IMR-90 (cell line): ENCODE measurements at regions not wholly inside any gene's neighbourhood (a gene's known extent, or its start where the extent isn't known, plus 50 kb on each side); places are given as distances from the start of the nearest gene placed in this dataset.

Source experiments
- ATAC-seq: fragments of 200-7000 bp; cut with Tn5 transposase; 2 replicates; pipeline ENCODE4 v1.9.1; 2020; ENCODE audit warnings: low read depth, mild to moderate bottlenecking, moderate library complexity
- BruUV-seq: library from RNA; stranded (reverse); fragments of 400-500 nt; replicated peaks from 2 replicates; lab custom pipeline; 2021; lab: Mats Ljungman, UMichigan
- CTCF ChIA-PET: fragments of 300-600 bp; formaldehyde crosslinking; extraction: SDS; loops from one replicate; lab custom pipeline; 2021; ENCODE audit warnings: antibody characterized with exemption; lab: Yijun Ruan, JAX
- POLR2A ChIA-PET: fragments of 300-600 bp; sonication (Branson Sonifier 250); formaldehyde crosslinking; loops from one replicate; lab custom pipeline; 2022; ENCODE audit warnings: antibody characterized with exemption; ENCODE audit not compliant: unreplicated experiment; lab: Charles Lee
- DNase-seq: peaks from one replicate; pipeline ENCODE4 v3.0.0; 2013
- H2AFZ ChIP-seq: replicated peaks from 2 replicates; pipeline ENCODE3; 2013; ENCODE audit warnings: low read length, mild to moderate bottlenecking; ENCODE audit not compliant: poor library complexity
- H2AK5ac ChIP-seq: 2 replicates; pipeline ENCODE4 v1.6.1; 2013; ENCODE audit warnings: low read depth, low read length, inconsistent platforms
- H2AK9ac ChIP-seq: replicated peaks from 2 replicates; pipeline ENCODE3; 2013; ENCODE audit warnings: mild to moderate bottlenecking, low read depth, low read length, moderate library complexity; ENCODE audit not compliant: poor library complexity
- H2BK120ac ChIP-seq: 2 replicates; pipeline ENCODE4 v1.6.1; 2013; ENCODE audit warnings: low read depth, low read length, inconsistent platforms
- H2BK15ac ChIP-seq: 3 replicates; pipeline ENCODE4 v1.6.1; 2013; ENCODE audit warnings: low read depth, low read length, inconsistent platforms
- H2BK20ac ChIP-seq: 2 replicates; pipeline ENCODE4 v1.6.1; 2013; ENCODE audit warnings: low read depth, mild to moderate bottlenecking, inconsistent platforms, low read length, moderate library complexity
- H2BK5ac ChIP-seq: 2 replicates; pipeline ENCODE4 v1.6.1; 2013; ENCODE audit warnings: mild to moderate bottlenecking, low read depth, low read length, inconsistent platforms; ENCODE audit not compliant: poor library complexity, severe bottlenecking
- H3K14ac ChIP-seq: replicated peaks from 2 replicates; pipeline ENCODE4 v1.6.1; 2013; ENCODE audit warnings: low read depth, low read length, inconsistent platforms
- H3K18ac ChIP-seq: 2 replicates; pipeline ENCODE4 v1.6.1; 2013; ENCODE audit warnings: low read depth, low read length, control low read depth
- H3K23ac ChIP-seq: 2 replicates; pipeline ENCODE4 v1.6.1; 2013; ENCODE audit warnings: low read depth, low read length, inconsistent platforms
- H3K27ac ChIP-seq: 2 replicates; pipeline ENCODE4 v1.5.1; 2013; ENCODE audit warnings: mild to moderate bottlenecking, control low read depth, low read length; ENCODE audit not compliant: insufficient read depth
- H3K27me3 ChIP-seq: 2 replicates; pipeline ENCODE4 v1.6.1; 2013; ENCODE audit warnings: low read length; ENCODE audit not compliant: control insufficient read depth, insufficient read depth
- H3K36me3 ChIP-seq: 2 replicates; pipeline ENCODE4 v1.6.1; 2013; ENCODE audit warnings: low read length, mixed read lengths; ENCODE audit not compliant: control insufficient read depth, insufficient read depth
- H3K4ac ChIP-seq: 2 replicates; pipeline ENCODE4 v1.6.1; 2013; ENCODE audit warnings: low read depth, low read length, inconsistent platforms
- H3K4me1 ChIP-seq: 2 replicates; pipeline ENCODE4 v1.6.1; 2013; ENCODE audit warnings: low read length, mixed read lengths; ENCODE audit not compliant: control insufficient read depth, insufficient read depth
- H3K4me2 ChIP-seq: 2 replicates; pipeline ENCODE4 v1.6.1; 2013; ENCODE audit warnings: low read depth, mild to moderate bottlenecking, control low read depth, low read length, moderate library complexity
- H3K4me3 ChIP-seq: 2 replicates; pipeline ENCODE4 v1.5.1; 2013; ENCODE audit warnings: low read depth, mild to moderate bottlenecking, control low read depth, low read length, moderate library complexity; ENCODE audit not compliant: insufficient read depth
- H3K56ac ChIP-seq: 2 replicates; pipeline ENCODE4 v1.6.1; 2013; ENCODE audit warnings: low read length, inconsistent platforms; ENCODE audit not compliant: insufficient read depth; ENCODE audit errors: extremely low read depth
- H3K79me1 ChIP-seq, 2 experiments: 2 replicates each; pipeline ENCODE4 v1.6.1; 2013; ENCODE audit warnings: low read length in 2 of 2, inconsistent platforms in 1 of 2, low read depth in 1 of 2
- H3K9ac ChIP-seq: 2 replicates; pipeline ENCODE4 v1.6.1; 2013; ENCODE audit warnings: low read depth, low read length, control low read depth
- H3K9me1 ChIP-seq: 2 replicates; pipeline ENCODE4 v1.6.1; 2013; ENCODE audit warnings: low read length, inconsistent platforms; ENCODE audit not compliant: insufficient read depth
- H3K9me3 ChIP-seq: 2 replicates; pipeline ENCODE4 v1.6.1; 2013; ENCODE audit warnings: low read length; ENCODE audit not compliant: control insufficient read depth, insufficient read depth
- H4K20me1 ChIP-seq: 2 replicates; pipeline ENCODE4 v1.6.1; 2013; ENCODE audit warnings: low read length, inconsistent platforms; ENCODE audit not compliant: insufficient read depth
- H4K5ac ChIP-seq: 2 replicates; pipeline ENCODE4 v1.6.1; 2013; ENCODE audit warnings: mild to moderate bottlenecking, low read depth, low read length, control low read depth
- H4K8ac ChIP-seq, 2 experiments: 2 replicates each; pipeline ENCODE4 v1.6.1; 2013; ENCODE audit warnings: low read depth in 2 of 2, low read length in 2 of 2, control low read depth in 1 of 2, inconsistent platforms in 1 of 2
- H4K91ac ChIP-seq: 2 replicates; pipeline ENCODE4 v1.6.1; 2013; ENCODE audit warnings: low read depth, low read length, inconsistent platforms; ENCODE audit not compliant: insufficient read depth
- BHLHE40 ChIP-seq: fragments of 150-350 bp; IDR thresholded peaks from 2 replicates; pipeline ENCODE4 v1.6.1; 2016; ENCODE audit warnings: mild to moderate bottlenecking, low read depth, low read length
- CEBPB ChIP-seq: IDR thresholded peaks from 2 replicates; pipeline ENCODE4 v1.6.1; 2012; ENCODE audit warnings: low read depth, low read length, improper control_type of control experiment
- CHD1 ChIP-seq: IDR thresholded peaks from 2 replicates; pipeline ENCODE4 v1.6.1; 2012; ENCODE audit warnings: low read depth, low read length, improper control_type of control experiment
- FOS ChIP-seq: fragments of 150-350 bp; IDR thresholded peaks from 2 replicates; pipeline ENCODE4 v1.6.1; 2016; ENCODE audit warnings: low read depth, low read length
- MAFK ChIP-seq: IDR thresholded peaks from 2 replicates; pipeline ENCODE4 v1.6.1; 2012; ENCODE audit warnings: low read depth, low read length, improper control_type of control experiment
- MAZ ChIP-seq: IDR thresholded peaks from 2 replicates; pipeline ENCODE4 v1.6.1; 2012; ENCODE audit warnings: low read depth, mild to moderate bottlenecking, low read length, improper control_type of control experiment, moderate library complexity, borderline replicate concordance
- MXI1 ChIP-seq: IDR thresholded peaks from 2 replicates; pipeline ENCODE4 v1.6.1; 2012; ENCODE audit warnings: low read depth, mild to moderate bottlenecking, low read length, moderate library complexity, borderline replicate concordance
- NFE2L2 ChIP-seq: fragments of 150-350 bp; IDR thresholded peaks from 2 replicates; pipeline ENCODE4 v1.6.1; 2016; ENCODE audit warnings: low read depth, mild to moderate bottlenecking, low read length
- RCOR1 ChIP-seq: IDR thresholded peaks from 2 replicates; pipeline ENCODE4 v1.6.1; 2012; ENCODE audit warnings: mild to moderate bottlenecking, low read length, improper control_type of control experiment; ENCODE audit not compliant: insufficient replicate concordance
- RFX5 ChIP-seq: IDR thresholded peaks from 2 replicates; pipeline ENCODE4 v1.8.0; 2012; ENCODE audit warnings: low read depth, mild to moderate bottlenecking, low read length, moderate library complexity
- SMC3 ChIP-seq: fragments of 150-350 bp; IDR thresholded peaks from 2 replicates; pipeline ENCODE4 v1.6.1; 2016; ENCODE audit warnings: low read depth, mild to moderate bottlenecking, antibody characterized with exemption, low read length, moderate library complexity
- WGBS, 2 experiments: methylation state at CpG; one replicate each; pipeline versions ENCODE4 v1.1.5 to v1.1.7; 2013; ENCODE audit warnings: missing lambda C conversion rate in 2 of 2; ENCODE audit not compliant: insufficient read length in 1 of 2; ENCODE audit errors: extremely low coverage in 2 of 2; 5-methylcytosine and 5-hydroxymethylcytosine counted together
- dilution Hi-C: fragments of 300-500 bp; cut with HindIII; formaldehyde crosslinking; loops from one replicate; pipeline ENCODE4 v1.14.3; 2018; ENCODE audit warnings: low sequenced_read_pairs; ENCODE audit not compliant: unreplicated experiment
- in situ Hi-C: fragments of 300-500 bp; cut with MboI; formaldehyde crosslinking; loops from 3 replicates; pipeline ENCODE4 v1.14.3; 2019; ENCODE audit warnings: low sequenced_read_pairs, inconsistent platforms, mixed read lengths
- intact Hi-C: fragments of 100-400 bp; cut with micrococcal nuclease; formaldehyde crosslinking; loops from 2 replicates; pipeline ENCODE4 v1.10.0; 2022
- TF ChIP-seq, protein P1 (sequence below): fragments of 150-350 bp; IDR thresholded peaks from 2 replicates; pipeline ENCODE4 v1.6.1; 2017; ENCODE audit warnings: mild to moderate bottlenecking, antibody characterized with exemption, low read length, low read depth
- TF ChIP-seq, protein P2 (sequence below): fragments of 150-350 bp; IDR thresholded peaks from 2 replicates; pipeline ENCODE4 v1.6.1; 2016; ENCODE audit warnings: low read depth, mild to moderate bottlenecking, low read length, moderate library complexity, borderline replicate concordance
- TF ChIP-seq, protein P3 (sequence below): conservative IDR thresholded peaks from 2 replicates; pipeline ENCODE4 v1.5.1; 2012; ENCODE audit warnings: mild to moderate bottlenecking, low read depth, low read length, improper control_type of control experiment

DNA sequence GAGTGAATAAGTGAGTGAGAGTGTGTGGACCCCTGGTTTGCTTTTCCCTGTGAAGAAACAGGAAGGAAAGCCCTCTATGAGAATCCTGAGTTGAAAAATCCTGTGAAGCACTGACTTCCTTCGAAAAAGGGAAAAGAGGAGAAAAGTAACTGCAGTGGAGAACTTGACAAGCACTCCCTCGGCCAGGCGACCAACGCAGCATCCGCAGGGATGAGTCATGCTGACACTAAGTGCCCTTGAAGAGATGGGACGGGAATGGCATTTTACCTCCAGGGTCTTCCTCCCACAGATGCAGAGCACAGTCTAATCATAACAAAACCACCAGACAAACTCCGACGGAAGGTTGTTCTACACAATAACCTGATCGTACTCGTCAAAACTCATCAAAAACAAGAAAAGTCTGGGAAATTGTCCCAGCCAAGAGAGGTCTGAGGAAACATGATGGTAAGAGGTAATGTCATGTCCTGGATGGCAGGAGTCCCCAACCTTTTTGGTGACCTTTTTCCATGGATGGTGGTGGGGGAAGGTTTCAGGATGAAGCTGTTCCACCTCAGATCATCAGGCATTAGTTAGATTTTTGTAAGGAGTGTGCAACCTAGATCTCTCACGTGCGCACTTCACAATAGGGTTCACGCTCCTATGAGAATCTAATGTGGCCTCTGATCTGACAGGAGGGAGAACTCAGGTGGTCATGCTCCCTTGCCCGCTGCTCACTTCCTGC, 132.2 kb upstream of the B3GAT1 start:
- Histone ChIP-seq H3K79me1 (no peaks in the 10 kb centered on the region), H3K4me2 (no peak overlapping the region), H3K9ac (no peak overlapping the region), H3K4me3 (no peak overlapping the region), H3K27ac (no peak overlapping the region), H3K14ac (no peak overlapping the region), H3K56ac (no peak overlapping the region), H2BK5ac (no peak overlapping the region), H3K18ac (no peak overlapping the region), H3K27me3 (no peaks in the 10 kb centered on the region), H2AK5ac (no peak overlapping the region), H3K23ac (no peak overlapping the region), H4K8ac (no peak overlapping the region), H2AFZ (no peak overlapping the region), H2AK9ac (no peak overlapping the region), H3K4me1 (no peaks in the 10 kb centered on the region), H3K4ac (no peak overlapping the region), H2BK15ac (no peak overlapping the region), H4K91ac (no peak overlapping the region), H3K9me3 (peaks cover 34% of the 10 kb centered on the region), H3K9me1 (no peaks in the 10 kb centered on the region), H2BK20ac (no peak overlapping the region), H3K36me3 (no peaks in the 10 kb centered on the region), H2BK120ac (no peak overlapping the region), H4K5ac (no peak overlapping the region), H4K20me1 (no peaks in the 10 kb centered on the region)
- TF ChIP-seq MAFK = no peak
- no peak for TF ChIP-seq SMC3
- no peak for TF ChIP-seq MAZ
- TF ChIP-seq FOS = no peak
- TF ChIP-seq CHD1 = no peak
- TF ChIP-seq NFE2L2 = no peak
- TF ChIP-seq, protein P1, sequence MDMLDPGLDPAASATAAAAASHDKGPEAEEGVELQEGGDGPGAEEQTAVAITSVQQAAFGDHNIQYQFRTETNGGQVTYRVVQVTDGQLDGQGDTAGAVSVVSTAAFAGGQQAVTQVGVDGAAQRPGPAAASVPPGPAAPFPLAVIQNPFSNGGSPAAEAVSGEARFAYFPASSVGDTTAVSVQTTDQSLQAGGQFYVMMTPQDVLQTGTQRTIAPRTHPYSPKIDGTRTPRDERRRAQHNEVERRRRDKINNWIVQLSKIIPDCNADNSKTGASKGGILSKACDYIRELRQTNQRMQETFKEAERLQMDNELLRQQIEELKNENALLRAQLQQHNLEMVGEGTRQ = no peak
- no peak for TF ChIP-seq MXI1
- TF ChIP-seq, protein P2, sequence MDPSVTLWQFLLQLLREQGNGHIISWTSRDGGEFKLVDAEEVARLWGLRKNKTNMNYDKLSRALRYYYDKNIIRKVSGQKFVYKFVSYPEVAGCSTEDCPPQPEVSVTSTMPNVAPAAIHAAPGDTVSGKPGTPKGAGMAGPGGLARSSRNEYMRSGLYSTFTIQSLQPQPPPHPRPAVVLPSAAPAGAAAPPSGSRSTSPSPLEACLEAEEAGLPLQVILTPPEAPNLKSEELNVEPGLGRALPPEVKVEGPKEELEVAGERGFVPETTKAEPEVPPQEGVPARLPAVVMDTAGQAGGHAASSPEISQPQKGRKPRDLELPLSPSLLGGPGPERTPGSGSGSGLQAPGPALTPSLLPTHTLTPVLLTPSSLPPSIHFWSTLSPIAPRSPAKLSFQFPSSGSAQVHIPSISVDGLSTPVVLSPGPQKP = no peak
- no peak for TF ChIP-seq RFX5
- TF ChIP-seq, protein P3, sequence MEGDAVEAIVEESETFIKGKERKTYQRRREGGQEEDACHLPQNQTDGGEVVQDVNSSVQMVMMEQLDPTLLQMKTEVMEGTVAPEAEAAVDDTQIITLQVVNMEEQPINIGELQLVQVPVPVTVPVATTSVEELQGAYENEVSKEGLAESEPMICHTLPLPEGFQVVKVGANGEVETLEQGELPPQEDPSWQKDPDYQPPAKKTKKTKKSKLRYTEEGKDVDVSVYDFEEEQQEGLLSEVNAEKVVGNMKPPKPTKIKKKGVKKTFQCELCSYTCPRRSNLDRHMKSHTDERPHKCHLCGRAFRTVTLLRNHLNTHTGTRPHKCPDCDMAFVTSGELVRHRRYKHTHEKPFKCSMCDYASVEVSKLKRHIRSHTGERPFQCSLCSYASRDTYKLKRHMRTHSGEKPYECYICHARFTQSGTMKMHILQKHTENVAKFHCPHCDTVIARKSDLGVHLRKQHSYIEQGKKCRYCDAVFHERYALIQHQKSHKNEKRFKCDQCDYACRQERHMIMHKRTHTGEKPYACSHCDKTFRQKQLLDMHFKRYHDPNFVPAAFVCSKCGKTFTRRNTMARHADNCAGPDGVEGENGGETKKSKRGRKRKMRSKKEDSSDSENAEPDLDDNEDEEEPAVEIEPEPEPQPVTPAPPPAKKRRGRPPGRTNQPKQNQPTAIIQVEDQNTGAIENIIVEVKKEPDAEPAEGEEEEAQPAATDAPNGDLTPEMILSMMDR = no peak
- TF ChIP-seq BHLHE40 = no peak
- no peak for TF ChIP-seq CEBPB
- no peak for TF ChIP-seq RCOR1
- POLR2A ChIA-PET = no interaction called here
- BruUV-seq = no TSS peak
- WGBS, 2 experiments = 47% methylated on average over 3 of the region's 14 CpGs; no CpG with 5 or more reads in 1 of the 2 experiments
- CTCF ChIA-PET = no interaction called here
- ATAC-seq = no peak
- no peak for DNase-seq
- dilution Hi-C loops = no loop called here
- intact Hi-C loops = no loop called here
- in situ Hi-C loops = no loop called here
